ENCODE measurements at regions not wholly inside any gene's neighbourhood (a gene's known extent, or its start where the extent isn't known, plus 50 kb on each side); places are given as distances from the start of the nearest gene placed in this dataset.

GRCh38 chr4:144300616-144301015 is 160.1 kb upstream of the GYPA start:
- no peak for DNase-seq (ENCODE audit: low read depth in 4 of 4, low spot score in 3 of 4)

- no peak for DNase-seq (ENCODE audit: low read depth in 4 of 4, low spot score in 3 of 4)
Measured at GRCh38 chr4:144302704-144303536, 162.4 kb upstream of the GYPA start.

- no peak for DNase-seq (ENCODE audit: low read depth in 4 of 4, low spot score in 3 of 4)
Measured at GRCh38 chr4:144304025-144304424, 163.5 kb upstream of the GYPA start.

- DNase-seq (ENCODE audit: low read depth in 4 of 4, low spot score in 3 of 4), result no peak
Measured at GRCh38 chr4:144310535-144310934, 170.0 kb upstream of the GYPA start.

- no peak for DNase-seq (ENCODE audit: low read depth in 4 of 4, low spot score in 3 of 4)
Measured at GRCh38 chr4:144313370-144313769, 172.9 kb upstream of the GYPA start.

GRCh38 chr4:144316869-144317268 is 176.4 kb upstream of the GYPA start:
- no peak for DNase-seq (ENCODE audit: low read depth in 4 of 4, low spot score in 3 of 4)

- no peak for DNase-seq (ENCODE audit: low read depth in 4 of 4, low spot score in 3 of 4)
Measured at GRCh38 chr4:144318797-144319196, 178.3 kb upstream of the GYPA start.

- DNase-seq (ENCODE audit: low read depth in 4 of 4, low spot score in 3 of 4), result no peak
Measured at GRCh38 chr4:144336633-144337032, 196.1 kb upstream of the GYPA start.

- no peak for DNase-seq (ENCODE audit: low read depth in 4 of 4, low spot score in 3 of 4)
Measured at GRCh38 chr4:144338148-144338547, 197.6 kb upstream of the GYPA start.

- DNase-seq (ENCODE audit: low read depth in 4 of 4, low spot score in 3 of 4), result no peak
Measured at GRCh38 chr4:144338834-144339233, 198.3 kb upstream of the GYPA start.

GRCh38 chr4:144340931-144341330 is 200.4 kb upstream of the GYPA start:
- no peak for DNase-seq (ENCODE audit: low read depth in 4 of 4, low spot score in 3 of 4)

GRCh38 chr4:144342949-144343760 is 202.6 kb upstream of the GYPA start:
- DNase-seq (ENCODE audit: low read depth in 4 of 4, low spot score in 3 of 4), result no peak

GRCh38 chr4:144347121-144347520 is 206.6 kb upstream of the GYPA start:
- DNase-seq (ENCODE audit: low read depth in 4 of 4, low spot score in 3 of 4), result no peak

GRCh38 chr4:144350706-144351105 is 210.2 kb upstream of the GYPA start:
- DNase-seq (ENCODE audit: low read depth in 4 of 4, low spot score in 3 of 4), result no peak

GRCh38 chr4:144351306-144351705 is 210.8 kb upstream of the GYPA start:
- DNase-seq (ENCODE audit: low read depth in 4 of 4, low spot score in 3 of 4), result no peak

GRCh38 chr4:144353292-144353691 is 212.8 kb upstream of the GYPA start:
- DNase-seq (ENCODE audit: low read depth in 4 of 4, low spot score in 3 of 4), result no peak

- DNase-seq (ENCODE audit: low read depth in 4 of 4, low spot score in 3 of 4), result peak; percentile 37 to 65 (median 50)
Measured at GRCh38 chr4:144355811-144356757, 215.6 kb upstream of the GYPA start.

- no peak for DNase-seq (ENCODE audit: low read depth in 4 of 4, low spot score in 3 of 4)
Measured at GRCh38 chr4:144356941-144357381, 216.4 kb upstream of the GYPA start.

- no peak for DNase-seq (ENCODE audit: low read depth in 4 of 4, low spot score in 3 of 4)
Measured at GRCh38 chr4:144357975-144358374, 217.5 kb upstream of the GYPA start.

GRCh38 chr4:144360146-144360793 is 219.8 kb upstream of the GYPA start:
- no peak for DNase-seq (ENCODE audit: low read depth in 4 of 4, low spot score in 3 of 4)

Data from right renal pelvis (tissue), 4 donors.